Erythroblast (primary cell): ENCODE measurements at regions not wholly inside any gene's neighbourhood (a gene's known extent, or its start where the extent isn't known, plus 50 kb on each side); places are given as distances from the start of the nearest gene placed in this dataset.
A peak's percentile ranks its signal among the peaks of the same experiment; 100 is the strongest.

Experiments used
- DNase-seq, 2 experiments: peaks; one replicate each; lab custom pipeline; 2025; lab: John Stamatoyannopoulos, UW
- GATA1 ChIP-seq: IDR thresholded peaks from 2 replicates; pipeline ENCODE4 v1.6.1; 2011; ENCODE audit warnings: low read depth, mild to moderate bottlenecking, control low read depth, low read length, moderate library complexity
- POLR2A ChIP-seq: IDR thresholded peaks from 2 replicates; pipeline ENCODE4 v1.6.1; 2011; ENCODE audit warnings: mild to moderate bottlenecking, low read length

GRCh38 chr3:167883452-167883851, 147.9 kb downstream of the SERPINI1 start:
- no peak for DNase-seq
- no peak for TF ChIP-seq POLR2A
- TF ChIP-seq GATA1, result no peak

- TF ChIP-seq GATA1 (no peak), POLR2A (no peak)
- DNase-seq, result peak; percentile 68 to 73
These were observed 146.6 kb downstream of the SERPINI1 start for GRCh38 chr3:167882057-167882667.

DNA sequence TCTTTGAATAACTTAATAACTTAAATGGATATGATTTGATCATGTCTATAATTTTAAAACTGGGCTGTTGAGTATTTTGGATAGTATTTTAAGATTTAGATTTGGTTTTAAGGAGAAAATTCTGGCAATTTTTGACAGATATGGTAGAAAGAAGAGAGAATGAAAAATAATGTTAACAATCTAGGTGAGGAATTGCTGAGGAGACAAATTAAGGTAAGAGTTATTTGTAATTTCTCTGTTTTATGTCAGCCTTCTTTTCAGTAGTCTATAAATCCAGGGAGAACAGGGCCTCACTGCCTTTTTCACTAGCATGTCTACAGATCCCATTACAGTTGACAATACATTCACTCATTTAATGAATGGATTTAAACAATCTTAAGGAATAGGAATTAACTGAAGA, 144.7 kb downstream of the SERPINI1 start:
- TF ChIP-seq GATA1 (no peak), POLR2A (no peak)
- DNase-seq, result no peak

- TF ChIP-seq POLR2A, result no peak
- DNase-seq, result peak in 1 of 2 experiments; percentile 29
These were observed 141.2 kb downstream of the SERPINI1 start for GRCh38 chr3:167876620-167877281.
